ENCODE measurements at regions not wholly inside any gene's neighbourhood (a gene's known extent, or its start where the extent isn't known, plus 50 kb on each side); places are given as distances from the start of the nearest gene placed in this dataset.

DNA sequence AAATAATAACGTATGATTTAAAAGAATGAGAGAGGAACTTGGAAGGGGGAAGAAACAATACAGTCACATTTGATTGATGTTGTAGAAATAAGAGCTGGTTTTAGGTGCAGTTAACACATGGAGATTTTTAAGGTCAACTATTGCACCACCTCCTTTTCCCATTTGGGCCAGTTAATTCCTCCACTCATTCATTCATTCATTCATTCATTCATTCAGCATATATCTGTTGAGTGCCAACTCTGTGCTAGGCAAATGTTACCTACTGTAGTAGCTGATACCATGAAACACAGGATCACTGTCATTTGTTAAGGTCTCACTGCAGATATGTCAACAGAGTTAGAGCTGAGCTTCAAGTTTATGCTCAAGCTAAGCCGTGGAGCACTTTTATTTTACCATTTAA, 115.7 kb upstream of the ARID2 start:
- no peaks in the 10 kb centered on the region for H3K36me3 ChIP-seq (ENCODE audit: insufficient read depth)
- no peaks in the 10 kb centered on the region for H3K27me3 ChIP-seq (ENCODE audit: insufficient read depth, low read depth)
- no peak overlapping the region for H3K27ac ChIP-seq
- no peak overlapping the region for H3K4me3 ChIP-seq (IDR thresholded peaks at IDR 0.05; ENCODE audit: insufficient read depth, low read depth, low read length)
- H3K4me1 ChIP-seq (ENCODE audit: low read depth, poor library complexity, severe bottlenecking), result no peaks in the 10 kb centered on the region
- H3K9ac ChIP-seq, result no peak overlapping the region
- H2AFZ ChIP-seq (ENCODE audit: low read depth), result no peak overlapping the region
- no peaks in the 10 kb centered on the region for H4K20me1 ChIP-seq (ENCODE audit: insufficient read depth)
- no peaks in the 10 kb centered on the region for H3K79me2 ChIP-seq (ENCODE audit: insufficient read depth, low read depth)
- no peak overlapping the region for H3K4me2 ChIP-seq
- TF ChIP-seq, protein P1, sequence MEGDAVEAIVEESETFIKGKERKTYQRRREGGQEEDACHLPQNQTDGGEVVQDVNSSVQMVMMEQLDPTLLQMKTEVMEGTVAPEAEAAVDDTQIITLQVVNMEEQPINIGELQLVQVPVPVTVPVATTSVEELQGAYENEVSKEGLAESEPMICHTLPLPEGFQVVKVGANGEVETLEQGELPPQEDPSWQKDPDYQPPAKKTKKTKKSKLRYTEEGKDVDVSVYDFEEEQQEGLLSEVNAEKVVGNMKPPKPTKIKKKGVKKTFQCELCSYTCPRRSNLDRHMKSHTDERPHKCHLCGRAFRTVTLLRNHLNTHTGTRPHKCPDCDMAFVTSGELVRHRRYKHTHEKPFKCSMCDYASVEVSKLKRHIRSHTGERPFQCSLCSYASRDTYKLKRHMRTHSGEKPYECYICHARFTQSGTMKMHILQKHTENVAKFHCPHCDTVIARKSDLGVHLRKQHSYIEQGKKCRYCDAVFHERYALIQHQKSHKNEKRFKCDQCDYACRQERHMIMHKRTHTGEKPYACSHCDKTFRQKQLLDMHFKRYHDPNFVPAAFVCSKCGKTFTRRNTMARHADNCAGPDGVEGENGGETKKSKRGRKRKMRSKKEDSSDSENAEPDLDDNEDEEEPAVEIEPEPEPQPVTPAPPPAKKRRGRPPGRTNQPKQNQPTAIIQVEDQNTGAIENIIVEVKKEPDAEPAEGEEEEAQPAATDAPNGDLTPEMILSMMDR (conservative IDR thresholded peaks at IDR 0.05; ENCODE audit: low read depth, low read length), result no peak

DNA sequence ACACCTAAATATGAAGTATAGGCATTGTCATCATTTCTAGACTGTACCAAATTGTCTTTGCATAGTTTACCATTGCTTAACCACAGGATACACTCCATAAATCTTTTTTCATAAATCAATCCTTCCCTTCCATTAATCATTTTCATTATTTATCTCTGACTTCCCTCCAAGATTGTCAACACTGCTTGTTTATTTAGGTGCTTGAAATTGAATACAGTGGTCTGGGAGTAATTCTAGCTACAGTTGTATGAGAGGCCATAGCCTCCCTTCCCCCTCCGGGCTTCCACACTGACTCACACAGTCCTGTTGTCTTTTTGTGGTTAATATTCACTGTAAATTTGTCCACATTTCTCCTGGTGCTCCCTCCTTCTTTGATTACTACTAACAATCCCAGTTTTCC, 114.2 kb upstream of the ARID2 start:
- H4K20me1 ChIP-seq (ENCODE audit: insufficient read depth), result no peaks in the 10 kb centered on the region
- H3K79me2 ChIP-seq (ENCODE audit: insufficient read depth, low read depth), result no peaks in the 10 kb centered on the region
- H3K4me3 ChIP-seq (IDR thresholded peaks at IDR 0.05; ENCODE audit: insufficient read depth, low read depth, low read length), result no peak overlapping the region
- TF ChIP-seq, protein P1 (conservative IDR thresholded peaks at IDR 0.05; ENCODE audit: low read depth, low read length), result no peak
- H2AFZ ChIP-seq (ENCODE audit: low read depth), result no peak overlapping the region
- H3K36me3 ChIP-seq (ENCODE audit: insufficient read depth), result no peaks in the 10 kb centered on the region
- no peak overlapping the region for H3K4me2 ChIP-seq
- H3K27me3 ChIP-seq (ENCODE audit: insufficient read depth, low read depth), result no peaks in the 10 kb centered on the region
- H3K9ac ChIP-seq, result no peak overlapping the region
- no peak overlapping the region for H3K27ac ChIP-seq
- no peaks in the 10 kb centered on the region for H3K4me1 ChIP-seq (ENCODE audit: low read depth, poor library complexity, severe bottlenecking)

DNA sequence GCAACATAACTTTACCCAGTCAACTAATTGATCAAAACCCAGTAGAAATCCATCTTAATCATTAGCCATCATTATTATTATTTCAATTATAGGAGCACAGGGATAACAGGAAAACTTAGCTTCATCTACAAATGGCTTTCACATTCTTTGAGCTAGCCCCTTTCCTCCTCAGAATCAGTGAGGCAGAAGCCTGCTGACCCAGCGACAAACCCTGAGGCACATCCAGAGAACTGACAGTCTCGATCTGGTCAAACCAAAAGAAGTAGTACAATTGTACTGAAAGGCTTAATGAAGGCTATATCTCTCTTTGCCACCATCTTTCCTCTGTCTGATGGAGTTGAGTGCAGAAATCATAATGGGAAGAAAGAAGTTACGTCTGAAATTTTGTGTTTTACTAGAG, 109.8 kb upstream of the ARID2 start:
- H3K36me3 ChIP-seq (ENCODE audit: insufficient read depth), result no peaks in the 10 kb centered on the region
- no peaks in the 10 kb centered on the region for H3K79me2 ChIP-seq (ENCODE audit: insufficient read depth, low read depth)
- no peak overlapping the region for H3K27ac ChIP-seq
- no peaks in the 10 kb centered on the region for H3K27me3 ChIP-seq (ENCODE audit: insufficient read depth, low read depth)
- no peak overlapping the region for H3K4me2 ChIP-seq
- H3K9ac ChIP-seq, result no peak overlapping the region
- H3K4me1 ChIP-seq (ENCODE audit: low read depth, poor library complexity, severe bottlenecking), result no peaks in the 10 kb centered on the region
- H4K20me1 ChIP-seq (ENCODE audit: insufficient read depth), result no peaks in the 10 kb centered on the region
- H3K4me3 ChIP-seq (IDR thresholded peaks at IDR 0.05; ENCODE audit: insufficient read depth, low read depth, low read length), result no peak overlapping the region
- TF ChIP-seq, protein P1 (conservative IDR thresholded peaks at IDR 0.05; ENCODE audit: low read depth, low read length), result no peak
- H2AFZ ChIP-seq (ENCODE audit: low read depth), result no peak overlapping the region

GRCh38 chr12:45621703-45622102, 107.8 kb upstream of the ARID2 start:
- Histone ChIP-seq H3K27ac (no peak overlapping the region), H2AFZ (ENCODE audit: low read depth) (no peak overlapping the region), H3K4me2 (no peak overlapping the region), H3K79me2 (ENCODE audit: insufficient read depth, low read depth) (no peaks in the 10 kb centered on the region), H3K9ac (no peak overlapping the region), H3K36me3 (ENCODE audit: insufficient read depth) (no peaks in the 10 kb centered on the region), H3K4me3 (IDR thresholded peaks at IDR 0.05; ENCODE audit: insufficient read depth, low read depth, low read length) (no peak overlapping the region), H4K20me1 (ENCODE audit: insufficient read depth) (no peaks in the 10 kb centered on the region), H3K27me3 (ENCODE audit: insufficient read depth, low read depth) (no peaks in the 10 kb centered on the region), H3K4me1 (ENCODE audit: low read depth, poor library complexity, severe bottlenecking) (no peaks in the 10 kb centered on the region)
- TF ChIP-seq, protein P1 (conservative IDR thresholded peaks at IDR 0.05; ENCODE audit: low read depth, low read length), result no peak

All from KMS-11 (cell line).